ENCODE measurements at regions not wholly inside any gene's neighbourhood (a gene's known extent, or its start where the extent isn't known, plus 50 kb on each side); places are given as distances from the start of the nearest gene placed in this dataset.
"Not testable (repeated sequence)": the region's sequence is repeated elsewhere in the genome, so short reads cannot be mapped to it uniquely, and the experiment has no call there.

- Histone ChIP-seq H3K27me3 (no peaks in the 10 kb centered on the region), H3K4me3 (no peak overlapping the region), H3K4me1 (no peaks in the 10 kb centered on the region), H3K27ac (no peak overlapping the region), H3K9me3 (no peaks in the 10 kb centered on the region), H3K36me3 (no peaks in the 10 kb centered on the region)
- intact Hi-C loops (cut with DNase I) = no loop called here
- TF ChIP-seq POLR2A (IDR thresholded peaks at IDR 0.05) (no peak), CTCF (IDR thresholded peaks at IDR 0.05) (no peak), POLR2AphosphoS5 (IDR thresholded peaks at IDR 0.05; ENCODE audit: insufficient read depth in 1 of 2, low read depth in 1 of 2) (no peak)
- no peak for DNase-seq (ENCODE audit: extremely low spot score in 2 of 2)
These were observed 118.8 kb upstream of the CCND2 start for GRCh38 chr12:4154672-4155225.

- Histone ChIP-seq H3K4me3 (no peak overlapping the region), H3K27me3 (no peaks in the 10 kb centered on the region), H3K4me1 (no peaks in the 10 kb centered on the region), H3K36me3 (no peaks in the 10 kb centered on the region), H3K9me3 (no peaks in the 10 kb centered on the region), H3K27ac (no peak overlapping the region)
- no peak for DNase-seq (ENCODE audit: extremely low spot score in 2 of 2)
- TF ChIP-seq POLR2A (IDR thresholded peaks at IDR 0.05) = no peak
- TF ChIP-seq POLR2AphosphoS5 (IDR thresholded peaks at IDR 0.05; ENCODE audit: insufficient read depth in 1 of 2, low read depth in 1 of 2) = no peak
- TF ChIP-seq CTCF (IDR thresholded peaks at IDR 0.05) = no peak
- intact Hi-C loops (cut with DNase I) = no loop called here
These were observed 120.1 kb upstream of the CCND2 start for GRCh38 chr12:4153343-4153892.

- Histone ChIP-seq H3K27me3 (no peaks in the 10 kb centered on the region), H3K4me1 (no peaks in the 10 kb centered on the region), H3K27ac (no peak overlapping the region), H3K9me3 (no peaks in the 10 kb centered on the region), H3K36me3 (no peaks in the 10 kb centered on the region), H3K4me3 (no peak overlapping the region)
- TF ChIP-seq POLR2A (IDR thresholded peaks at IDR 0.05) (no peak), CTCF (IDR thresholded peaks at IDR 0.05) (no peak), POLR2AphosphoS5 (IDR thresholded peaks at IDR 0.05; ENCODE audit: insufficient read depth in 1 of 2, low read depth in 1 of 2) (no peak)
- intact Hi-C loops (cut with DNase I) = no loop called here
- no peak for DNase-seq (ENCODE audit: extremely low spot score in 2 of 2)
These were observed 121.3 kb upstream of the CCND2 start for GRCh38 chr12:4152145-4152795.

GRCh38 chr12:4151362-4152121 lies 122.0 kb upstream of the CCND2 start:
- no peak for DNase-seq (ENCODE audit: extremely low spot score in 2 of 2)
- Histone ChIP-seq H3K4me1 (no peaks in the 10 kb centered on the region), H3K9me3 (no peaks in the 10 kb centered on the region), H3K36me3 (no peaks in the 10 kb centered on the region), H3K27me3 (no peaks in the 10 kb centered on the region), H3K27ac (no peak overlapping the region), H3K4me3 (no peak overlapping the region)
- intact Hi-C loops (cut with DNase I) = no loop called here
- TF ChIP-seq POLR2A (IDR thresholded peaks at IDR 0.05) (no peak), CTCF (IDR thresholded peaks at IDR 0.05) (no peak), POLR2AphosphoS5 (IDR thresholded peaks at IDR 0.05; ENCODE audit: insufficient read depth in 1 of 2, low read depth in 1 of 2) (no peak)

- DNase-seq (ENCODE audit: extremely low spot score in 2 of 2); H3K4me1 ChIP-seq; H3K27ac ChIP-seq; intact Hi-C loops (cut with DNase I); H3K4me3 ChIP-seq; H3K27me3 ChIP-seq; H3K9me3 ChIP-seq; H3K36me3 ChIP-seq: not testable (repeated sequence)
These were observed 123.2 kb upstream of the CCND2 start for GRCh38 chr12:4150355-4150754.
